ENCODE measurements at regions not wholly inside any gene's neighbourhood (a gene's known extent, or its start where the extent isn't known, plus 50 kb on each side); places are given as distances from the start of the nearest gene placed in this dataset.
"Not testable (repeated sequence)": the region's sequence is repeated elsewhere in the genome, so short reads cannot be mapped to it uniquely, and the experiment has no call there.

DNA sequence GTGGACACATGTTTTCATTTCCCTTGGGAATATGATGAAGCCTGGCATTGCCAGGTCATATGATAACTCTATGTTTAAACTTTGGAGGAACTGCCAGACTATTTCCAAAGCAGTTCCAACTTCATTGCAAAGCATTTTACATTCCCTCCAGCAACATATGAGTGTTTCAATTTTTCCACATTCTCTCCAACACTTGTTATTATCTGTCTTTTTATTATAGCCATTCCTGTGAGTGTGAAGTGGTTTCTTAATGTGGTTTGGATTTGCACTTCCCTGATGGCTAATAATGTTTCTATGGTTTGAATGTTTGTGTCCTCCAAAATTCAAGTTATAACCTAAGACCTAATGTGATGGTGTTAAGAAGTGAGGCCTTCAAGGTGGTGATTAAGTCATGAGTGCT, 228.0 kb downstream of the CDRT15L2 start:
- not testable (repeated sequence) for TF ChIP-seq POLR2A (IDR thresholded peaks at IDR 0.05; ENCODE audit: borderline replicate concordance, extremely low read depth, insufficient read depth, insufficient read length); CEBPB (IDR thresholded peaks at IDR 0.05; ENCODE audit: low read depth); JUND (IDR thresholded peaks at IDR 0.05)
- TF ChIP-seq, protein P1, sequence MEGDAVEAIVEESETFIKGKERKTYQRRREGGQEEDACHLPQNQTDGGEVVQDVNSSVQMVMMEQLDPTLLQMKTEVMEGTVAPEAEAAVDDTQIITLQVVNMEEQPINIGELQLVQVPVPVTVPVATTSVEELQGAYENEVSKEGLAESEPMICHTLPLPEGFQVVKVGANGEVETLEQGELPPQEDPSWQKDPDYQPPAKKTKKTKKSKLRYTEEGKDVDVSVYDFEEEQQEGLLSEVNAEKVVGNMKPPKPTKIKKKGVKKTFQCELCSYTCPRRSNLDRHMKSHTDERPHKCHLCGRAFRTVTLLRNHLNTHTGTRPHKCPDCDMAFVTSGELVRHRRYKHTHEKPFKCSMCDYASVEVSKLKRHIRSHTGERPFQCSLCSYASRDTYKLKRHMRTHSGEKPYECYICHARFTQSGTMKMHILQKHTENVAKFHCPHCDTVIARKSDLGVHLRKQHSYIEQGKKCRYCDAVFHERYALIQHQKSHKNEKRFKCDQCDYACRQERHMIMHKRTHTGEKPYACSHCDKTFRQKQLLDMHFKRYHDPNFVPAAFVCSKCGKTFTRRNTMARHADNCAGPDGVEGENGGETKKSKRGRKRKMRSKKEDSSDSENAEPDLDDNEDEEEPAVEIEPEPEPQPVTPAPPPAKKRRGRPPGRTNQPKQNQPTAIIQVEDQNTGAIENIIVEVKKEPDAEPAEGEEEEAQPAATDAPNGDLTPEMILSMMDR (IDR thresholded peaks at IDR 0.05 in 2 of 3, conservative IDR thresholded peaks at IDR 0.05 in 1 of 3; ENCODE audit: borderline replicate concordance in 1 of 3, insufficient read depth in 1 of 3, low read depth in 2 of 3, low read length in 2 of 3), result not testable (repeated sequence)
- TF ChIP-seq, protein P2, sequence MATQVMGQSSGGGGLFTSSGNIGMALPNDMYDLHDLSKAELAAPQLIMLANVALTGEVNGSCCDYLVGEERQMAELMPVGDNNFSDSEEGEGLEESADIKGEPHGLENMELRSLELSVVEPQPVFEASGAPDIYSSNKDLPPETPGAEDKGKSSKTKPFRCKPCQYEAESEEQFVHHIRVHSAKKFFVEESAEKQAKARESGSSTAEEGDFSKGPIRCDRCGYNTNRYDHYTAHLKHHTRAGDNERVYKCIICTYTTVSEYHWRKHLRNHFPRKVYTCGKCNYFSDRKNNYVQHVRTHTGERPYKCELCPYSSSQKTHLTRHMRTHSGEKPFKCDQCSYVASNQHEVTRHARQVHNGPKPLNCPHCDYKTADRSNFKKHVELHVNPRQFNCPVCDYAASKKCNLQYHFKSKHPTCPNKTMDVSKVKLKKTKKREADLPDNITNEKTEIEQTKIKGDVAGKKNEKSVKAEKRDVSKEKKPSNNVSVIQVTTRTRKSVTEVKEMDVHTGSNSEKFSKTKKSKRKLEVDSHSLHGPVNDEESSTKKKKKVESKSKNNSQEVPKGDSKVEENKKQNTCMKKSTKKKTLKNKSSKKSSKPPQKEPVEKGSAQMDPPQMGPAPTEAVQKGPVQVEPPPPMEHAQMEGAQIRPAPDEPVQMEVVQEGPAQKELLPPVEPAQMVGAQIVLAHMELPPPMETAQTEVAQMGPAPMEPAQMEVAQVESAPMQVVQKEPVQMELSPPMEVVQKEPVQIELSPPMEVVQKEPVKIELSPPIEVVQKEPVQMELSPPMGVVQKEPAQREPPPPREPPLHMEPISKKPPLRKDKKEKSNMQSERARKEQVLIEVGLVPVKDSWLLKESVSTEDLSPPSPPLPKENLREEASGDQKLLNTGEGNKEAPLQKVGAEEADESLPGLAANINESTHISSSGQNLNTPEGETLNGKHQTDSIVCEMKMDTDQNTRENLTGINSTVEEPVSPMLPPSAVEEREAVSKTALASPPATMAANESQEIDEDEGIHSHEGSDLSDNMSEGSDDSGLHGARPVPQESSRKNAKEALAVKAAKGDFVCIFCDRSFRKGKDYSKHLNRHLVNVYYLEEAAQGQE (IDR thresholded peaks at IDR 0.05; ENCODE audit: low read depth), result not testable (repeated sequence)

Data from HCT116 (cell line).